WTC11 (cell line): ENCODE measurements at regions not wholly inside any gene's neighbourhood (a gene's known extent, or its start where the extent isn't known, plus 50 kb on each side); places are given as distances from the start of the nearest gene placed in this dataset.

ENCODE experiments used
- ATAC-seq: fragments of 200-7000 bp; cut with Tn5 transposase; 2 replicates; pipeline ENCODE4 v1.10.0; 2021; ENCODE audit warnings: mild to moderate bottlenecking, moderate library complexity
- CTCF ChIA-PET: fragments of 300-600 bp; sonication (Branson Sonifier 250); formaldehyde crosslinking; loops from one replicate; lab custom pipeline; 2021; ENCODE audit warnings: antibody characterized with exemption; lab: Charles Lee
- POLR2A ChIA-PET: fragments of 350-600 bp; sonication (Branson Sonifier 250); formaldehyde crosslinking; loops from one replicate; lab custom pipeline; 2021; ENCODE audit warnings: antibody characterized with exemption; lab: Charles Lee
- DNase-seq: peaks from one replicate; pipeline ENCODE4 v3.0.0; 2021; ENCODE audit warnings: low spot score
- H3K27ac Mint-ChIP-seq: 2 replicates; pipeline ENCODE4 v1.8.0; 2021; ENCODE audit warnings: mixed read lengths
- H3K27me3 Mint-ChIP-seq: 2 replicates; pipeline ENCODE4 v1.8.0; 2021; ENCODE audit warnings: low read depth, mild to moderate bottlenecking, moderate library complexity, mixed read lengths
- H3K36me3 Mint-ChIP-seq: 2 replicates; pipeline ENCODE4 v1.8.0; 2021; ENCODE audit warnings: mixed read lengths
- H3K4me1 Mint-ChIP-seq: 2 replicates; pipeline ENCODE4 v1.8.0; 2022; ENCODE audit warnings: mixed read lengths
- H3K4me3 Mint-ChIP-seq: 2 replicates; pipeline ENCODE4 v1.8.0; 2021; ENCODE audit warnings: mild to moderate bottlenecking, moderate library complexity, mixed read lengths
- H3K9me3 Mint-ChIP-seq: 2 replicates; pipeline ENCODE4 v1.8.0; 2021; ENCODE audit warnings: mixed read lengths
- ATF2 ChIP-seq: sonication (generic); formaldehyde crosslinking; IDR thresholded peaks from 2 replicates; pipeline ENCODE4 v1.8.1; 2022; ENCODE audit warnings: low read depth, missing genetic modification reagents, borderline replicate concordance
- CREM ChIP-seq: sonication (generic); formaldehyde crosslinking; IDR thresholded peaks from 2 replicates; pipeline ENCODE4 v1.8.1; 2022; ENCODE audit warnings: mild to moderate bottlenecking, missing genetic modification reagents, moderate library complexity
- E2F1 ChIP-seq: sonication (generic); formaldehyde crosslinking; IDR thresholded peaks from 2 replicates; pipeline ENCODE4 v1.8.0; 2022; ENCODE audit warnings: mild to moderate bottlenecking, missing genetic modification reagents
- E2F5 ChIP-seq: sonication (generic); formaldehyde crosslinking; IDR thresholded peaks from 2 replicates; pipeline ENCODE4 v1.8.1; 2022; ENCODE audit warnings: mild to moderate bottlenecking, moderate library complexity, missing genetic modification reagents
- ELF4 ChIP-seq: sonication (generic); formaldehyde crosslinking; IDR thresholded peaks from 2 replicates; pipeline ENCODE4 v1.8.1; 2022; ENCODE audit warnings: low read depth, mild to moderate bottlenecking, moderate library complexity, missing genetic modification reagents
- ERG ChIP-seq: fragments of 250-450 bp; sonication (Bioruptor Pico); IDR thresholded peaks from 2 replicates; pipeline ENCODE4 v1.8.0; 2021; ENCODE audit warnings: mild to moderate bottlenecking
- FOXJ3 ChIP-seq: sonication (generic); formaldehyde crosslinking; IDR thresholded peaks from 2 replicates; pipeline ENCODE4 v1.9.0; 2021; ENCODE audit warnings: missing genetic modification reagents, mild to moderate bottlenecking, borderline replicate concordance
- FOXK1 ChIP-seq: sonication (generic); formaldehyde crosslinking; IDR thresholded peaks from 2 replicates; pipeline ENCODE4 v1.8.0; 2022; ENCODE audit warnings: mild to moderate bottlenecking, moderate library complexity, missing genetic modification reagents
- FOXP1 ChIP-seq: sonication (generic); formaldehyde crosslinking; IDR thresholded peaks from 2 replicates; pipeline ENCODE4 v1.8.0; 2022; ENCODE audit warnings: missing genetic modification reagents, mild to moderate bottlenecking, moderate library complexity, borderline replicate concordance
- JAZF1 ChIP-seq: fragments of 250-450 bp; sonication (Bioruptor Pico); IDR thresholded peaks from 2 replicates; pipeline ENCODE4 v1.9.0; 2021; ENCODE audit warnings: moderate library complexity, mild to moderate bottlenecking, inconsistent platforms
- KAT7 ChIP-seq: sonication (generic); formaldehyde crosslinking; IDR thresholded peaks from 2 replicates; pipeline ENCODE4 v1.8.1; 2023; ENCODE audit warnings: missing genetic modification reagents, mild to moderate bottlenecking, borderline replicate concordance
- MXD4 ChIP-seq: fragments of 250-450 bp; sonication (Bioruptor Pico); IDR thresholded peaks from 2 replicates; pipeline ENCODE4 v1.8.0; 2021; ENCODE audit warnings: mild to moderate bottlenecking, moderate library complexity, borderline replicate concordance
- NFYB ChIP-seq: sonication (generic); formaldehyde crosslinking; conservative IDR thresholded peaks from 2 replicates; pipeline ENCODE4 v1.8.0; 2022; ENCODE audit warnings: low read depth, missing genetic modification reagents
- NR2C2 ChIP-seq: sonication (generic); formaldehyde crosslinking; IDR thresholded peaks from 2 replicates; pipeline ENCODE4 v1.8.0; 2022; ENCODE audit warnings: mild to moderate bottlenecking, missing genetic modification reagents
- PREB ChIP-seq: sonication (generic); formaldehyde crosslinking; IDR thresholded peaks from 2 replicates; pipeline ENCODE4 v1.8.1; 2022; ENCODE audit warnings: mild to moderate bottlenecking, missing genetic modification reagents, moderate library complexity, borderline replicate concordance
- RORB ChIP-seq: fragments of 250-450 bp; sonication (Bioruptor Pico); IDR thresholded peaks from 2 replicates; pipeline ENCODE4 v1.9.0; 2021; ENCODE audit warnings: mild to moderate bottlenecking
- TEAD1 ChIP-seq: sonication (generic); formaldehyde crosslinking; IDR thresholded peaks from 2 replicates; pipeline ENCODE4 v1.8.0; 2022; ENCODE audit warnings: mild to moderate bottlenecking, missing genetic modification reagents
- TEAD4 ChIP-seq: sonication (generic); formaldehyde crosslinking; IDR thresholded peaks from 2 replicates; pipeline ENCODE4 v1.8.0; 2022; ENCODE audit warnings: mild to moderate bottlenecking, missing genetic modification reagents
- TP53 ChIP-seq: sonication (generic); formaldehyde crosslinking; IDR thresholded peaks from 2 replicates; pipeline ENCODE4 v1.8.1; 2023; ENCODE audit warnings: mild to moderate bottlenecking, missing genetic modification reagents
- USF1 ChIP-seq: sonication (generic); formaldehyde crosslinking; IDR thresholded peaks from 2 replicates; pipeline ENCODE4 v1.8.0; 2022; ENCODE audit warnings: mild to moderate bottlenecking, missing genetic modification reagents
- ZBTB21 ChIP-seq: sonication (generic); formaldehyde crosslinking; IDR thresholded peaks from 2 replicates; pipeline ENCODE4 v1.8.1; 2023; ENCODE audit warnings: mild to moderate bottlenecking, missing genetic modification reagents, borderline replicate concordance
- ZBTB43 ChIP-seq: sonication (generic); formaldehyde crosslinking; IDR thresholded peaks from 2 replicates; pipeline ENCODE4 v1.8.1; 2023; ENCODE audit warnings: mild to moderate bottlenecking, missing genetic modification reagents
- ZNF138 ChIP-seq: sonication (generic); formaldehyde crosslinking; conservative IDR thresholded peaks from 2 replicates; pipeline ENCODE4 v1.8.1; 2022; ENCODE audit warnings: mild to moderate bottlenecking, moderate library complexity, missing genetic modification reagents
- ZNF396 ChIP-seq: fragments of 250-450 bp; sonication (Bioruptor Pico); IDR thresholded peaks from 2 replicates; pipeline ENCODE4 v1.8.0; 2021; ENCODE audit warnings: mild to moderate bottlenecking, moderate library complexity, borderline replicate concordance
- ZNF512 ChIP-seq: sonication (generic); formaldehyde crosslinking; IDR thresholded peaks from 2 replicates; pipeline ENCODE4 v1.8.1; 2022; ENCODE audit warnings: missing genetic modification reagents, borderline replicate concordance
- ZSCAN18 ChIP-seq: fragments of 250-450 bp; sonication (Bioruptor Pico); IDR thresholded peaks from 2 replicates; pipeline ENCODE4 v2.1.2; 2022; ENCODE audit warnings: mild to moderate bottlenecking, moderate library complexity

- Mint-ChIP-seq H3K9me3 (peaks cover 17% of the 10 kb centered on the region), H3K27ac (no peak overlapping the region), H3K27me3 (peaks cover 3% of the 10 kb centered on the region; the same call in 1 of the 2 replicates), H3K4me1 (peaks cover 21% of the 10 kb centered on the region), H3K4me3 (no peak overlapping the region), H3K36me3 (peaks cover 3% of the 10 kb centered on the region; the same call in 1 of the 2 replicates)
- no peak for TF ChIP-seq ZBTB21 (CRISPR knock-in tag)
- no peak for TF ChIP-seq USF1 (CRISPR knock-in tag)
- no peak for TF ChIP-seq ATF2 (CRISPR knock-in tag)
- no peak for TF ChIP-seq CREM (CRISPR knock-in tag)
- no peak for TF ChIP-seq ZNF138 (CRISPR knock-in tag)
- TF ChIP-seq FOXK1 (CRISPR knock-in tag) = no peak
- no peak for TF ChIP-seq TEAD1 (CRISPR knock-in tag)
- TF ChIP-seq FOXP1 (CRISPR knock-in tag) = no peak
- no peak for TF ChIP-seq E2F1 (CRISPR knock-in tag)
- no peak for TF ChIP-seq ZNF512 (CRISPR knock-in tag)
- no peak for TF ChIP-seq ZSCAN18
- no peak for TF ChIP-seq ELF4
- TF ChIP-seq FOXJ3 (CRISPR knock-in tag) = no peak
- TF ChIP-seq PREB = no peak
- TF ChIP-seq TP53 (CRISPR knock-in tag) = no peak
- no peak for TF ChIP-seq ZBTB43 (CRISPR knock-in tag)
- TF ChIP-seq NR2C2 (CRISPR knock-in tag) = no peak
- ATAC-seq = no peak
- no peak for DNase-seq
- POLR2A ChIA-PET = no interaction called here
- CTCF ChIA-PET = interaction anchor here (1.5 kb wide), 1 partner anchor 10 kb away, joined by 12 read pairs; no protein-coding TSS in a partner anchor
Measured at GRCh38 chr14:54010981-54011380, 54.4 kb upstream of the BMP4 start.

- CTCF ChIA-PET = no interaction called here
- TF ChIP-seq KAT7 (CRISPR knock-in tag) (no peak), JAZF1 (CRISPR knock-in tag) (no peak), MXD4 (CRISPR knock-in tag) (no peak), TEAD4 (CRISPR knock-in tag) (no peak), ERG (CRISPR knock-in tag) (no peak), RORB (CRISPR knock-in tag) (no peak), ZNF396 (CRISPR knock-in tag) (no peak), E2F5 (CRISPR knock-in tag) (no peak), NFYB (no peak)
Measured at GRCh38 chr14:54023027-54023426, 66.4 kb upstream of the BMP4 start.

More at GRCh38 chr14:54023027-54023426, 66.4 kb upstream of the BMP4 start:
- POLR2A ChIA-PET = no interaction called here
- Mint-ChIP-seq H3K4me1 (no peaks in the 10 kb centered on the region), H3K27ac (no peak overlapping the region), H3K4me3 (no peak overlapping the region), H3K27me3 (no peaks in the 10 kb centered on the region), H3K36me3 (peaks cover 18% of the 10 kb centered on the region), H3K9me3 (peaks cover 47% of the 10 kb centered on the region)
- DNase-seq (no peak), ATAC-seq (no peak)
